ENCODE measurements at regions not wholly inside any gene's neighbourhood (a gene's known extent, or its start where the extent isn't known, plus 50 kb on each side); places are given as distances from the start of the nearest gene placed in this dataset.
"Not testable (repeated sequence)": the region's sequence is repeated elsewhere in the genome, so short reads cannot be mapped to it uniquely, and the experiment has no call there.

- DNase-seq, result not testable (repeated sequence)
Observed at GRCh38 chr6:92388706-92389105, 1030.7 kb downstream of the EPHA7 start.

- no peak for DNase-seq
Observed at GRCh38 chr6:92380803-92381601, 1038.4 kb downstream of the EPHA7 start.

- DNase-seq, result no peak
Observed at GRCh38 chr6:92377137-92377536, 1042.2 kb downstream of the EPHA7 start.

- peak; percentile 35 for DNase-seq
Observed at GRCh38 chr6:92376691-92377090, 1042.7 kb downstream of the EPHA7 start.

- DNase-seq, result no peak
Observed at GRCh38 chr6:92371211-92372208, 1047.8 kb downstream of the EPHA7 start.

- DNase-seq, result no peak
Observed at GRCh38 chr6:92369309-92369708, 1050.0 kb downstream of the EPHA7 start.

- peak; percentile 90 for DNase-seq
Observed at GRCh38 chr6:92364948-92365541, 1054.3 kb downstream of the EPHA7 start.

- no peak for DNase-seq
Observed at GRCh38 chr6:92363111-92363510, 1056.2 kb downstream of the EPHA7 start.

- DNase-seq, result no peak
Observed at GRCh38 chr6:92362404-92362803, 1057.0 kb downstream of the EPHA7 start.

- no peak for DNase-seq
Observed at GRCh38 chr6:92361990-92362389, 1057.4 kb downstream of the EPHA7 start.

GRCh38 chr6:92354270-92354829 is 1065.0 kb downstream of the EPHA7 start:
- no peak for DNase-seq

- DNase-seq, result no peak
Observed at GRCh38 chr6:92352130-92352529, 1067.2 kb downstream of the EPHA7 start.

- DNase-seq, result no peak
Observed at GRCh38 chr6:92341201-92341600, 1078.2 kb downstream of the EPHA7 start.

GRCh38 chr6:92339936-92340640 is 1079.3 kb downstream of the EPHA7 start:
- no peak for DNase-seq

- no peak for DNase-seq
Observed at GRCh38 chr6:92337571-92337970, 1081.8 kb downstream of the EPHA7 start.

- DNase-seq, result peak; percentile 28
Observed at GRCh38 chr6:92329208-92329847, 1090.0 kb downstream of the EPHA7 start.

GRCh38 chr6:92315312-92315711 is 1104.0 kb downstream of the EPHA7 start:
- DNase-seq, result no peak

- no peak for DNase-seq
Observed at GRCh38 chr6:92297101-92297500, 1122.3 kb downstream of the EPHA7 start.

- DNase-seq, result no peak
Observed at GRCh38 chr6:92292067-92292466, 1127.3 kb downstream of the EPHA7 start.

- DNase-seq, result no peak
Observed at GRCh38 chr6:92289831-92290230, 1129.5 kb downstream of the EPHA7 start.

GRCh38 chr6:92281571-92282076 is 1137.7 kb downstream of the EPHA7 start:
- no peak for DNase-seq

Data from muscle of arm (tissue), 1 donor.